HAP-1 (cell line): ENCODE measurements at regions not wholly inside any gene's neighbourhood (a gene's known extent, or its start where the extent isn't known, plus 50 kb on each side); places are given as distances from the start of the nearest gene placed in this dataset.

Source experiments
- DNase-seq, 2 experiments: peaks; one replicate each; pipeline ENCODE4 v3.0.0-alpha.2; 2016 to 2020; ENCODE audit warnings: low spot score in 2 of 2
- H3K27me3 ChIP-seq: fragments of 250-450 bp; sonication (Bioruptor Pico); 2 replicates; pipeline ENCODE4 v1.5.1; 2020; ENCODE audit warnings: low read depth, mild to moderate bottlenecking, moderate library complexity
- H3K36me3 ChIP-seq: fragments of 250-450 bp; sonication (Bioruptor Pico); replicated peaks from 2 replicates; pipeline ENCODE4 v1.5.1; 2020; ENCODE audit warnings: mild to moderate bottlenecking
- H3K4me1 ChIP-seq: fragments of 250-450 bp; sonication (Bioruptor Pico); 2 replicates; pipeline ENCODE4 v1.5.1; 2020; ENCODE audit warnings: mild to moderate bottlenecking
- H3K4me3 ChIP-seq: fragments of 250-450 bp; sonication (Bioruptor Pico); 2 replicates; pipeline ENCODE4 v1.5.1; 2020; ENCODE audit warnings: mild to moderate bottlenecking, moderate library complexity
- H3K9me3 ChIP-seq: fragments of 250-450 bp; sonication (Bioruptor Pico); 2 replicates; pipeline ENCODE4 v1.5.1; 2020; ENCODE audit warnings: mild to moderate bottlenecking, moderate library complexity
- in situ Hi-C: fragments of 300-500 bp; cut with MboI; formaldehyde crosslinking; loops from 3 replicates; pipeline ENCODE4 v1.14.3; 2020; ENCODE audit warnings: low sequenced_read_pairs, inconsistent platforms, mixed read lengths

DNA sequence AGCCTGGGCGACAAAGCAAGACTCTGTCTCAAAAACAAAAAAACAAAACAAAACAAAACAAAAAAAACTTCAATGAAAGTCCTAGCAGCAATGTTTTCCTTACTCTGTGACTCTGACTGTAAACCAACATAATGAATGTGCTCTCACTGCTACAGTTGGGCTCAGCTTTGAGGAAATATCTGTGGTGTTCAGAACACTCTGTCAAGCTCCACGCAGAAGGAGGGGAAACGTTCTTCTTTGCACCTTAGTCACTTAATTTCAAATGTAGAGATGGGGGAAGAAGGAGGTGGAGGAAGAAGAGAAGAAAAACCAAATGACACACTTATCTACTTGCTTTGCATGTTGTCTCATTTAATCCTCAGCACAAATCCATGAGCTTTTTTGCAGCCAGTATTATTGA is 107.1 kb upstream of the UBE3A start:
- no peaks in the 10 kb centered on the region for H3K36me3 ChIP-seq
- in situ Hi-C loops: loop anchor here (10.0 kb wide), 1 partner anchor 139 kb away; no protein-coding TSS in a partner anchor
- no peak overlapping the region for H3K4me3 ChIP-seq
- peaks cover 24% of the 10 kb centered on the region for H3K4me1 ChIP-seq
- no peaks in the 10 kb centered on the region for H3K9me3 ChIP-seq
- H3K27me3 ChIP-seq: no peaks in the 10 kb centered on the region
- DNase-seq: no peak

DNA sequence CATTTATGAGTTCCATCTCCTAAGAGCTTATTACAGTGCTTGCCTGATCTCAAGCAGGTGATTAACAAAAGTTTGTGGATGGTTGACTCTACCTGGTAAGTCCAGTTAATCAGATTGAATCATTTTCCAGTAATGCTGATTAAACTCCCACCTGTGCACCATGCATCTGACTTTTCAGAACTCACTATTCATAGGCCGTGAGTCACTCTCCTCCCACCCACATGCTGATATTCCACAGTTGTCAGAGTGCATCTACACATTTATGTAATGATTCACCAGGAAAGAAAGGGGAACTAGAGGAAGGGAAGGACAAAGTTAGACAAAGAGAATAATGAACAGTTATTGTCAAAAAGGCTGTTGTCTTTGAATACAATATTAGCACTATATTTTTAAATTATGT is 106.2 kb upstream of the UBE3A start:
- no peak overlapping the region for H3K4me3 ChIP-seq
- DNase-seq: no peak
- no peaks in the 10 kb centered on the region for H3K27me3 ChIP-seq
- H3K9me3 ChIP-seq: no peaks in the 10 kb centered on the region
- H3K36me3 ChIP-seq: no peaks in the 10 kb centered on the region
- peaks cover 24% of the 10 kb centered on the region for H3K4me1 ChIP-seq
- in situ Hi-C loops: loop anchor here (10.0 kb wide), 1 partner anchor 140 kb away; no protein-coding TSS in a partner anchor

DNA sequence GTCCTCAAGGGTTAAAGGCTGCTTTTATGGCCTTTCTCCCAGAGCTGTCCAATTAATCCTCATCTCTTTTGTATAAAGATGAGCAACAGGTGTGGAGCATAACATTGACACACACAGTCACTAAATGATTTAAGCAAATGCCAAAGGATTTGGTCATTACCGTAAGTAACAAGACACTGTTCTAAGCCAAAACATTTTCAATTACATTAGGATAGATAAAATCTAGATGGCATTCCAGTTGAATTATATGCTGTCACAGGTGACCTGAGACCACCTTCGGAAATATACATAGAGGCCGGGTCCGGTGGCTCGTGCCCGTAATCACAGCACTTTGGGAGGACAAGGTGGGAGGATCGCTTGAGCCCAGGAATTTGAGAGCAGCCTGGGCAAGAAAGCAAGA is 105.3 kb upstream of the UBE3A start:
- no peak for DNase-seq
- Histone ChIP-seq H3K36me3 (no peaks in the 10 kb centered on the region), H3K4me1 (peaks cover 24% of the 10 kb centered on the region), H3K9me3 (no peaks in the 10 kb centered on the region), H3K27me3 (no peaks in the 10 kb centered on the region), H3K4me3 (no peak overlapping the region)
- in situ Hi-C loops: loop anchor here (10.0 kb wide), 1 partner anchor 141 kb away; no protein-coding TSS in a partner anchor

DNA sequence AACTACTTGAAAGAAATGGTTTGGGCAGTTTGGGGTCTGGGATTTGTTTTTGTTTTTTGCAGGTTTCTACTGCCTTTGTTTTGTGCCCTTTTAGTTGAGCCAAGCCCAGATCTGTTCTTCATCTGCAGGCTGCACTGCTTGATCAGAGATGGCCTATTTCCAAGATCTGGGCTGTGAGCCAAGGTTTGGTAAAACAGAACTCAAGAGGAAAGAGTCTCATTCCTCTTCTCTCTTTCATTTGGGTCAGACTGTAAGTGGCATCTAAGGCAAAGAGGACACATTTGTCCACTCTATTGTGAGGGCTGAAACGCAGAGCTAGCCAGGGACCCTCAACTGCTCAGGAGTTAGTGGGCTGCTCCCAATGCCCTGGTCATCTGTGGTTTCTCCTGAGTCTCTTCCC is 104.4 kb upstream of the UBE3A start:
- Histone ChIP-seq H3K9me3 (no peaks in the 10 kb centered on the region), H3K36me3 (no peaks in the 10 kb centered on the region), H3K4me1 (peaks cover 27% of the 10 kb centered on the region), H3K27me3 (no peaks in the 10 kb centered on the region), H3K4me3 (no peak overlapping the region)
- in situ Hi-C loops: loop anchor here (10.0 kb wide), 1 partner anchor 142 kb away; no protein-coding TSS in a partner anchor
- DNase-seq: peak; percentile 17 to 65

DNA sequence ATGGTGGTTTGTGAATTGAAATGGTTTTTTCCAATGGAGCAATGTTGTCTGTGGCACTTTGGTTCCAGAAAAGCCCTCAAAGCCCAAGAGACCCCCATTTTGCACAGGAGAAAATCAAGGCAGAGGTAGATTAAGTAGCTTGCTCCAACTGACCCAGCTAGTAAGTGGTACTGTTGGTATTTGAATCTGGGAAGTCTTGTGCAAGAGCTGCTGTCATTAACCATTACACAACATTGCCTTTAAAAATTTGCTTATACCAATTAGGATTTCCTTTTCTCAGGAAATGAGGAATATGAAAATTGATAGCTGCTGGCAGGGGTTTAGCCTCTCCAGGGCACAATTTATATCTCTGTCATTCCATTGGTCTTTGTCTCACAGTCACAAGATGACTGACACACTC is 102.4 kb upstream of the UBE3A start:
- H3K27me3 ChIP-seq: no peaks in the 10 kb centered on the region
- in situ Hi-C loops: loop anchor here (10.0 kb wide), 1 partner anchor 144 kb away; no protein-coding TSS in a partner anchor
- H3K36me3 ChIP-seq: no peaks in the 10 kb centered on the region

DNA sequence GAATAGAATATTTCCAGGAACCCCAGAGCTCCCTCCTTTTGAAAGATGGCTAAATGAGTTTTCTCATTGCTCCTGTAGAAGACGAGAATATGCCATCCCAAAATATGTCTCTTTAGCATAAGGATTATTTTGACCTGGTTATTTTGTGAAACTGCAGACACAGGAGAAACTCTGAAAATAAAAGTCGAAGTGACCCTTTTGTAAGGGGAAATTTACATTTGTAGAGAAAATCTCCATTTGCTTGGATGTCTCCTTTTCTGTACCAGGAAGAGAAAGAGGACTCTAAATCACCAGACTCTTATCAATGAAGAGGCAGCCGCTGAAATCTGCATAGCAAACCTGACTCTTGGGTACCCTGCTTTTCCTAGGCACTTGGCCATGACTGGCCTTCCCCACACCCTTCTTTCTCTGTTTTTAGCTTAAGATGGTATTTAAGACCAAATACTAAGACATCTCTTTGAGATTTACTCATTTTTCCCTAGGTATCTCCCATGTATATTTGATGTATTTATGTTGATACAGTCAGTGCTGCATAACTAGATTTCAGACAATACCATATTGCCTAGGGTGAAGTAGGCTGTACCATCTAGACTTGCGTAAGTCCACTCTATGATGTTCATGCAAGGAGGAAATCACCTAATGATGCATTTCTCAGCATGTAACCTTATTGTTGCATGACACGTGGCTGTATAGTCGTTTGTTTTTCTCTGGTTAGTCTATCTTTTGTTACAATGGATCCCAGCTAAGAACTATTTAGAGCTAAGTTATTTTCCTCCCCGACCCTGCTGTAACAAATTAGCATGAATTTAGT is 98.2 kb upstream of the UBE3A start:
- Histone ChIP-seq H3K36me3 (no peaks in the 10 kb centered on the region), H3K4me3 (no peak overlapping the region), H3K4me1 (peaks cover 60% of the 10 kb centered on the region), H3K27me3 (no peaks in the 10 kb centered on the region), H3K9me3 (no peaks in the 10 kb centered on the region)
- in situ Hi-C loops: no loop called here
- DNase-seq: peak; percentile 62 to 97

More for the DNA sequence above, 102.4 kb upstream of the UBE3A start:
- H3K4me3 ChIP-seq: no peak overlapping the region
- H3K9me3 ChIP-seq: no peaks in the 10 kb centered on the region
- DNase-seq: no peak
- peaks cover 45% of the 10 kb centered on the region for H3K4me1 ChIP-seq

DNA sequence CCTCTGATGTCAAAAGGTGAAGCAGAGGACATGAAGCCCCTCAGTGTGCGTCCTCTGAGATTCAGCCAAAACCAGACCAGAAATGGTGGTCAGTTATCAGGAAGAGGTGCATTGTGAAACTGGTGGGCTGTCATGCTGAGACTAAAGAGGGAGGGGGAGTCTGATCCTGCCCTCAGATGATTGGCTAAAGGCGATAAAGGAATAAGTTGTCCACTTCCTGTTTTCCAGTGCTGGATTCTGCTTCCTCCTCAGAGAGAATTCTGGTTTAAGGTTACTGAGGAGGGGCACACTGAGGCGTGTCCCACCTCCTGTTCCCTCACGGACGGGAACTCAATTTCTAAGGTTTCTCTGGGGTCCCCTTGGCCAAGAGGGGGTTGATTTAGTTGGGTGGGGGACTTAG is 97.0 kb upstream of the UBE3A start:
- DNase-seq: peak in 1 of 2 experiments; percentile 31
- no peak overlapping the region for H3K4me3 ChIP-seq
- peaks cover 72% of the 10 kb centered on the region for H3K4me1 ChIP-seq
- in situ Hi-C loops: no loop called here
- H3K27me3 ChIP-seq: no peaks in the 10 kb centered on the region
- H3K9me3 ChIP-seq: no peaks in the 10 kb centered on the region
- H3K36me3 ChIP-seq: no peaks in the 10 kb centered on the region

DNA sequence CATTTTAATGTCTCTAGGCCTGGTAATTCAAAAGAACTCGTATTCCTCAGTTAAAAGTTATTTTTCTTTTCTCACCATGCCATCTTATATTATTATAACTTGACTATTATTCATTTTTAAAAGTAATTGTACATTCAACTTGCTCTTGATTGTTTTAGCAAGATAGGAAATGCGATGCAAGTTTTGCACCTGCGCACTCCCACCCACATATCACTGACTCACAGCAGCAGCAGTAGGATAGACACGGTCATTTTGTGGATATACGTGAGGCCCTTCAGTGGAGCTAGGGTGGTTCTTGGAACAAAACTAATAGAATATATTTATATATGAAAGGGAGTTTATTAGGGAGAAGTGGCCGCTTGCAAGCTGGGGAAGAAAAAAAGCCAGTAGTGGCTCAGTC is 95.5 kb upstream of the UBE3A start:
- in situ Hi-C loops: no loop called here
- peaks cover 77% of the 10 kb centered on the region for H3K4me1 ChIP-seq
- no peaks in the 10 kb centered on the region for H3K36me3 ChIP-seq
- no peaks in the 10 kb centered on the region for H3K27me3 ChIP-seq
- no peaks in the 10 kb centered on the region for H3K9me3 ChIP-seq
- DNase-seq: no peak
- H3K4me3 ChIP-seq: no peak overlapping the region

DNA sequence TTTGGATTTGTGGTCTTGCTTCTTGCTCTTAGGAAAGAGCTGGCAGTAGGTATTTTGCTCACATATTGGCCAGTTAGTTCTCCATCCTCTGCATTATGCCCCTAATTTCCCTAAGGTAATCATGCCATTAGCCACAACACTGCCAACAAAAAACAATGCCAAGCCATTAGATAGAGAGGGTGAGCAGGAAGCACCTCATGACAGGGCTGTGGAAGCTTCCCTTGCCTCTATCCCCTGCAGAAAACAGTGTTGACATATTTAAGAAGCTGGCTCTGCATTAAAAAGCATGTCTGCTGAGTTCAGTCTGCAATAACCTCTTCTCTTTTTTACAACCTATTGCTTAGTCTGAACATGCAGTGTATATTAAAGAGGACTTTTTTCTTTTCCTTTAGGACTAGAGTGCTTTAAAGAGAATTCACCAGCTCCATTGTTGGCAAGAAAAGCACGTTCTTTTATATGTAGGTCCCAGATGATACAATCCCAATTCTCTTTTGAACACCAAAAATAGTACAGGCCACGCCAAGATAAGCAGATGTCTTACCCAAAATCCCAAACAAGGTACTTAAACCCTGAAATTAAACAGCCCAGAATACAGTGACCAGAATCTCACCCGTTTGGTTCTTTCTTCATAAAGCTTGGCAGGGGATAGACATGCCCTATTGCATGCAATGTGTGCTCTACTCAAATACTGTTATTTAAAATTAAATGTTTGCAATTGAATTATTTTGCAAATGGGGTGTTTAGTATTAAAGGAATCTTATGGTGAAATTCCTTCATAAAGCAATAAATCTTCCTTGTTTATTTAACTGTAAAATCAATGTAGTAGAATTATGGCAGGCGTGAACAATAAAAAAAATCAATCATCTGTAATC is 93.7 kb upstream of the UBE3A start:
- in situ Hi-C loops: no loop called here
- peak; percentile 47 to 98 for DNase-seq
- no peaks in the 10 kb centered on the region for H3K27me3 ChIP-seq
- H3K4me3 ChIP-seq: no peak overlapping the region
- no peaks in the 10 kb centered on the region for H3K9me3 ChIP-seq
- H3K4me1 ChIP-seq: peaks cover 73% of the 10 kb centered on the region
- H3K36me3 ChIP-seq: no peaks in the 10 kb centered on the region

DNA sequence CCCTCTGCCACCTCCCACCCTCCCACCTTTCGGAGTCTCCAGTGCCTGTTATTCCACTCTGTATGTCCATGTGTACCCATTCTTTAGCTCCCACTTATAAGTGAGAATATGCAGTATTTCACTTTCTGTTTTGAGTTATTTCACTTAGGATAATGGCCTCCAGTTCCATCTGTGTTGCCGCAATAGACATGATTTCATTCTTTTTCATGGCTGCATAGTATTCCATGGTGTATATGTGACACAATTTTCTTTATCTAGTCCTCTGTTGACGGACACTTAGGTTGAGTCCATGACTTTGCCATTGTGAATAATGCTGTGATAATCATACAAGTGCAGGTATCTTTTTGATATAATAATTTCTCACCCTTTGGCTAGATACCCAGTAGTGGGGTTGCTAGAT is 91.0 kb upstream of the UBE3A start:
- no peak overlapping the region for H3K4me3 ChIP-seq
- peaks cover 58% of the 10 kb centered on the region for H3K4me1 ChIP-seq
- no peaks in the 10 kb centered on the region for H3K9me3 ChIP-seq
- in situ Hi-C loops: no loop called here
- no peak for DNase-seq
- no peaks in the 10 kb centered on the region for H3K27me3 ChIP-seq
- no peaks in the 10 kb centered on the region for H3K36me3 ChIP-seq

DNA sequence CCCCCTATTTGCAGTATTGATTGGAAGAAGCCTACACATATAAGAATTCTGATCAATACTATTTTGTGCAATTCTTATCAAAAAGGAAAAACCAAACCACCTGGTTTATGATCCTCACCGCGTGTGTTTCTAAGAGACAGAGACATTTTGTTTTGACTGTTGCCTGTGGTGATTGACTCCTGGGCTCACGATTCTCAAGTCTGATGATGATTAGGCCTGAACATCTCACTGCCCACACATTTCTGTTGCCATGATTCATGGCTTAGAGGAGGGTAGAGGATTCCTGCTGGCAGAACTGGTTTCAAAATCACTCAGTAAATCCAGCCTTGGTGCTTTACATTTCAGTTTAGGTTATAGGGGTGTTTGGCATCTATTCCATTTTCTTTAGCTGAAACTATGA is 88.3 kb upstream of the UBE3A start:
- no peaks in the 10 kb centered on the region for H3K9me3 ChIP-seq
- no peak overlapping the region for H3K4me3 ChIP-seq
- H3K27me3 ChIP-seq: no peaks in the 10 kb centered on the region
- no peaks in the 10 kb centered on the region for H3K36me3 ChIP-seq
- in situ Hi-C loops: no loop called here
- H3K4me1 ChIP-seq: peaks cover 34% of the 10 kb centered on the region
- DNase-seq: no peak

DNA sequence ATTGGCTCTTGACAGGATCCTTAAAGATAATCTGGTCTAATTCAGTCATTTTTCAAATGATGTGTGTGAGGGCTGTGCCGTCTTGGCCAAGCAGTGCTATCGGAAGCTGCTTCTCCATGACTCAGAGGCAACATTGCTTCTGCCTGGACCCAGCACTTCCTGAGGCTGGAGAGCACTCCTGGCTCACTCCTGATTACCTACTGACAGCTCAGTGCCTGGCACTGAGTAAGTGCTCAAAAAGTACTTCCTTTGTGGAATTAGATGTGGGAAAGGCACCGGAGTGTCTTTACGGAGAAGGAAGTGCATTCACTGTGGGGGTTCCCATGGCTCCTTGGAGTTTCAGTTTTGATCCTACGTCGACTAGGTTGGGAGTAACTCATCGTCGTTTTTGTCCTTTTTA is 86.9 kb upstream of the UBE3A start:
- no peak for DNase-seq
- Histone ChIP-seq H3K4me1 (peaks cover 20% of the 10 kb centered on the region), H3K9me3 (no peaks in the 10 kb centered on the region), H3K36me3 (no peaks in the 10 kb centered on the region), H3K27me3 (no peaks in the 10 kb centered on the region), H3K4me3 (no peak overlapping the region)
- in situ Hi-C loops: no loop called here

DNA sequence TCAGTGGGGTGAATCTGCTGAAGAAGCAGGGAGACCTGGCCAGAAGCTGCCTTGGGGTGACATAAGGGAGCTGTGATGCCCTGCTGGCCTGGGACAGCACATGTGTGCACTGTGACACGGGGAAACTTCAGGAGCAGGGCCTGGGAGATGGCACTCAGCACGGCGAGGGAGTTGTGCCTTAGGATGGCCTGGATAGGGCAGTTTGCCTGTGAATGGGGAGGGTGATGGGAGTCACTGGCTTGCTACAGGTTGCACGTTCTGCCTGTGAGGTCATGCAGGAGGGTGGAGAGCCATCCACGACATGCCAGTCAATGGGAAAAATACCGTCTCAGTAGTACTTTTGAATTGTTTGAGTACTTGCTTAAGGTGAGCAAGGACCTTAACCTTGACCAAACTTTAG is 76.8 kb upstream of the UBE3A start:
- H3K9me3 ChIP-seq: no peaks in the 10 kb centered on the region
- in situ Hi-C loops: loop anchor here (25.0 kb wide), 1 partner anchor 747 kb away; no protein-coding TSS in a partner anchor
- no peak overlapping the region for H3K4me3 ChIP-seq
- DNase-seq: no peak
- H3K27me3 ChIP-seq: no peaks in the 10 kb centered on the region
- peaks cover 8% of the 10 kb centered on the region for H3K4me1 ChIP-seq
- no peaks in the 10 kb centered on the region for H3K36me3 ChIP-seq

DNA sequence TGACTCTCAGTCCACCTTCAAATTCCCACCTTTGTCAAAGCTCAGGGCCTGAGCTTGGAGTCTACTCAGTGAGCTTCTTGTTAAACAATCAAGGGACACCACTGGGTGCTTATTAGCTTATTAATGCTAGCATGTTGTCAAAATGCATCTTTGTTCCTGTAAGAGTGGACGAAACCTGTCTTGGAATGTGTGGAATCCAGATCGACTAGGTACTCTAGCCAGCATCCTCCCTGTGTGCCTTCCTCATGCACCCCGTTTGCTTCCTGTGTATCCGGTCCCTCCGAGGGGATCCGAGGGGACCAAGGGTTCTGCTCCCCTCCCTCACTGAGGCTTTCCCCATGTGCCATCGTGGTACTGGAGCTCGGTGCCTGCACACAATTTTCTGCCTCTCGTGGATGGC is 75.7 kb upstream of the UBE3A start:
- DNase-seq: no peak
- H3K4me3 ChIP-seq: no peak overlapping the region
- no peaks in the 10 kb centered on the region for H3K36me3 ChIP-seq
- H3K9me3 ChIP-seq: no peaks in the 10 kb centered on the region
- H3K27me3 ChIP-seq: no peaks in the 10 kb centered on the region
- peaks cover 19% of the 10 kb centered on the region for H3K4me1 ChIP-seq
- in situ Hi-C loops: loop anchor here (5.0 to 25.0 kb wide), 2 partner anchors 168 to 748 kb away; no protein-coding TSS in a partner anchor
